SK-N-SH (cell line): ENCODE measurements at regions not wholly inside any gene's neighbourhood (a gene's known extent, or its start where the extent isn't known, plus 50 kb on each side); places are given as distances from the start of the nearest gene placed in this dataset.

Experiments used
- CTCF ChIA-PET: fragments of 300-600, 350-600 bp; formaldehyde crosslinking; extraction: SDS; loops from one replicate; lab custom pipeline; 2021; lab: Yijun Ruan, JAX
- POLR2A ChIA-PET: fragments of 350-600 bp; sonication (Branson Sonifier 250); formaldehyde crosslinking; extraction: SDS; loops from one replicate; lab custom pipeline; 2020; ENCODE audit warnings: antibody characterized with exemption, inconsistent platforms; lab: Yijun Ruan, JAX
- DNase-seq: peaks from one replicate; pipeline ENCODE4 v3.0.0; 2012
- H2AFZ ChIP-seq: fragments of 200-600 bp; sonication (generic); 2 replicates; pipeline ENCODE4 v1.8.1; 2016; ENCODE audit warnings: antibody characterized with exemption, mild to moderate bottlenecking, low read depth
- H3F3A ChIP-seq: fragments of 200-600 bp; sonication (generic); replicated peaks from 2 replicates; pipeline ENCODE3; 2016; ENCODE audit warnings: antibody characterized with exemption, mild to moderate bottlenecking; ENCODE audit not compliant: insufficient read depth
- H3K27ac ChIP-seq, 2 experiments: fragments of 200-500 bp in 1 of 2; fragments of 200-600 bp in 1 of 2; sonication (Bioruptor generic) in 1 of 2; sonication (generic), shearing (Covaris generic) in 1 of 2; 2 replicates each; pipeline versions ENCODE4 v1.5.1 to v1.6.1; 2014 to 2016; ENCODE audit warnings: low read depth in 2 of 2, inconsistent platforms in 1 of 2, low read length in 1 of 2, mild to moderate bottlenecking in 1 of 2, mixed read lengths in 1 of 2
- H3K27me3 ChIP-seq: fragments of 200-600 bp; sonication (generic), shearing (Covaris generic); 2 replicates; pipeline ENCODE4 v1.6.1; 2016; ENCODE audit warnings: mixed run types; ENCODE audit not compliant: insufficient read depth
- H3K36me3 ChIP-seq, 2 experiments: fragments of 200-500 bp in 1 of 2; fragments of 200-600 bp in 1 of 2; sonication (Bioruptor generic) in 1 of 2; sonication (generic) in 1 of 2; replicated peaks in 1 of 2; 2 replicates each; pipeline versions ENCODE3 to v1.5.1; 2014 to 2016; ENCODE audit warnings: low read length in 1 of 2, mild to moderate bottlenecking in 1 of 2; ENCODE audit not compliant: insufficient read depth in 2 of 2, control insufficient read depth in 1 of 2
- H3K4me1 ChIP-seq, 2 experiments: fragments of 200-500 bp in 1 of 2; fragments of 200-600 bp in 1 of 2; sonication (Bioruptor generic) in 1 of 2; sonication (generic), shearing (Covaris generic) in 1 of 2; 2 replicates each; pipeline versions ENCODE4 v1.5.1 to v1.6.1; 2014 to 2016; ENCODE audit warnings: low read depth in 1 of 2, low read length in 1 of 2, mixed run types in 1 of 2; ENCODE audit not compliant: insufficient read depth in 2 of 2, control insufficient read depth in 1 of 2
- H3K4me2 ChIP-seq: fragments of 200-600 bp; sonication (generic), shearing (Covaris generic); 2 replicates; pipeline ENCODE4 v1.6.1; 2017; ENCODE audit warnings: mixed run types
- H3K4me3 ChIP-seq, 2 experiments: fragments of 200-500 bp in 1 of 2; fragments of 200-600 bp in 1 of 2; sonication (Bioruptor generic) in 1 of 2; sonication (generic), shearing (Covaris generic) in 1 of 2; 2 replicates each; pipeline versions ENCODE4 v1.5.1 to v1.8.1; 2014 to 2016; ENCODE audit warnings: low read depth in 2 of 2, inconsistent platforms in 1 of 2, low read length in 1 of 2, mild to moderate bottlenecking in 1 of 2, mixed read lengths in 1 of 2, moderate library complexity in 1 of 2
- H3K79me2 ChIP-seq: fragments of 200-600 bp; sonication (generic); 2 replicates; pipeline ENCODE4 v1.8.1; 2017; ENCODE audit warnings: mild to moderate bottlenecking; ENCODE audit not compliant: insufficient read depth
- H3K9ac ChIP-seq: fragments of 200-600 bp; sonication (generic); 2 replicates; pipeline ENCODE4 v1.6.1; 2017; ENCODE audit warnings: mixed run types
- H3K9me2 ChIP-seq: fragments of 200-600 bp; sonication (generic); 2 replicates; pipeline ENCODE4 v1.6.1; 2017; ENCODE audit warnings: mixed run types
- H3K9me3 ChIP-seq: fragments of 200-600 bp; sonication (generic); 2 replicates; pipeline ENCODE4 v1.6.1; 2017; ENCODE audit warnings: mixed run types, mild to moderate bottlenecking, moderate library complexity
- H4K20me1 ChIP-seq: fragments of 200-600 bp; sonication (generic); 2 replicates; pipeline ENCODE4 v1.6.1; 2017; ENCODE audit warnings: mild to moderate bottlenecking, mixed run types; ENCODE audit not compliant: insufficient read depth
- EZH2phosphoT487 ChIP-seq: fragments of 200-600 bp; sonication (generic); IDR thresholded peaks from 2 replicates; pipeline ENCODE4 v1.6.1; 2017; ENCODE audit warnings: low read depth, mixed run types, mild to moderate bottlenecking, antibody characterized with exemption, moderate library complexity, borderline replicate concordance
- FOSL2 ChIP-seq: IDR thresholded peaks from 2 replicates; pipeline ENCODE4 v1.4.0; 2012; ENCODE audit warnings: low read depth, mild to moderate bottlenecking, moderate library complexity, borderline replicate concordance
- FOXM1 ChIP-seq: IDR thresholded peaks from 2 replicates; pipeline ENCODE4 v1.4.0; 2012; ENCODE audit warnings: low read depth, mild to moderate bottlenecking
- GABPA ChIP-seq: IDR thresholded peaks from 2 replicates; pipeline ENCODE4 v1.4.0; 2012; ENCODE audit warnings: low read depth, mild to moderate bottlenecking
- MEF2A ChIP-seq: IDR thresholded peaks from 2 replicates; pipeline ENCODE4 v1.4.0; 2012; ENCODE audit warnings: low read depth, borderline replicate concordance
- RAD21 ChIP-seq: IDR thresholded peaks from 2 replicates; pipeline ENCODE4 v1.6.1; 2012; ENCODE audit warnings: mild to moderate bottlenecking, low read length
- RXRA ChIP-seq: IDR thresholded peaks from 2 replicates; pipeline ENCODE4 v1.4.0; 2012; ENCODE audit warnings: low read depth, mild to moderate bottlenecking, borderline replicate concordance
- TCF12 ChIP-seq: IDR thresholded peaks from 2 replicates; pipeline ENCODE4 v1.4.0; 2012
- USF1 ChIP-seq: IDR thresholded peaks from 2 replicates; pipeline ENCODE4 v1.4.0; 2012; ENCODE audit warnings: low read depth, borderline replicate concordance
- YY1 ChIP-seq: IDR thresholded peaks from 2 replicates; pipeline ENCODE4 v1.4.0; 2012; ENCODE audit warnings: low read depth, mild to moderate bottlenecking
- ZBTB33 ChIP-seq: IDR thresholded peaks from 2 replicates; pipeline ENCODE4 v1.4.0; 2012; ENCODE audit warnings: low read depth, borderline replicate concordance
- WGBS: methylation state at CpG from one replicate; pipeline ENCODE4 v1.1.6; 2017; ENCODE audit warnings: low lambda C conversion rate; 5-methylcytosine and 5-hydroxymethylcytosine counted together

- TF ChIP-seq USF1, result no peak
- no peak for TF ChIP-seq ZBTB33
Observed at GRCh38 chr10:47081264-47081663, 170.0 kb downstream of the PTPN20 start (continued).

GRCh38 chr10:47082055-47082784, 171.0 kb downstream of the PTPN20 start:
- CTCF ChIA-PET, result interaction anchor here (0.6 kb wide), 1 partner anchor 57 kb away, joined by 3 read pairs; no protein-coding TSS in a partner anchor
- Histone ChIP-seq H3K9me3 (no peaks in the 10 kb centered on the region), H3K4me1 (peaks cover 0 to 20% of the 10 kb centered on the region in 2 experiments; a peak in 1 of 4 replicates), H3K4me2 (no peak overlapping the region), H3K27me3 (no peaks in the 10 kb centered on the region), H3K36me3 (no peaks in the 10 kb centered on the region), H3K9me2 (no peaks in the 10 kb centered on the region), H3K27ac (no peak overlapping the region), H3K9ac (no peak overlapping the region), H3F3A (no peaks in the 10 kb centered on the region), H4K20me1 (no peaks in the 10 kb centered on the region)
- 41% methylated on average over 12 of the region's 12 CpGs for WGBS
- no peak for DNase-seq
- no peak for TF ChIP-seq GABPA
- TF ChIP-seq FOXM1, result no peak
- no peak for TF ChIP-seq RXRA
- TF ChIP-seq RAD21, result no peak
- TF ChIP-seq FOSL2, result no peak
- no peak for TF ChIP-seq YY1
- TF ChIP-seq, all 33 proteins: peak for 0
- POLR2A ChIA-PET, result no interaction called here
- Histone ChIP-seq H2AFZ (no peak overlapping the region), H3K4me3 (no peak overlapping the region), H3K79me2 (no peaks in the 10 kb centered on the region)

GRCh38 chr10:47087667-47088066, 176.4 kb downstream of the PTPN20 start:
- no peaks in the 10 kb centered on the region for H3K36me3 ChIP-seq
- H3K9ac ChIP-seq, result no peak overlapping the region
- CTCF ChIA-PET, result interaction anchor here (1.2 to 1.5 kb wide), 2 partner anchors 40 to 54 kb away, joined by 3 to 4 read pairs; no protein-coding TSS in a partner anchor
- DNase-seq, result no peak
- no peaks in the 10 kb centered on the region for H3K9me3 ChIP-seq
- TF ChIP-seq TCF12 (no peak), RAD21 (no peak), MEF2A (no peak), EZH2phosphoT487 (no peak)
- H3K4me2 ChIP-seq, result no peak overlapping the region
- no peaks in the 10 kb centered on the region for H3K79me2 ChIP-seq
- peaks cover 0 to 9% of the 10 kb centered on the region in 2 experiments; a peak in 1 of 4 replicates for H3K4me1 ChIP-seq
- no peaks in the 10 kb centered on the region for H3K27me3 ChIP-seq
- no peaks in the 10 kb centered on the region for H3K9me2 ChIP-seq
- POLR2A ChIA-PET, result no interaction called here
- no peak overlapping the region for H2AFZ ChIP-seq
- no peaks in the 10 kb centered on the region for H4K20me1 ChIP-seq
- H3K4me3 ChIP-seq, result no peak overlapping the region
- no peak overlapping the region for H3K27ac ChIP-seq
- H3F3A ChIP-seq, result no peaks in the 10 kb centered on the region
